Left renal cortex interstitium (tissue), 4 donors: ENCODE measurements at regions not wholly inside any gene's neighbourhood (a gene's known extent, or its start where the extent isn't known, plus 50 kb on each side); places are given as distances from the start of the nearest gene placed in this dataset.
"Not testable (repeated sequence)": the region's sequence is repeated elsewhere in the genome, so short reads cannot be mapped to it uniquely, and the experiment has no call there.

Experiments used
- DNase-seq, 4 donors: peaks; one replicate each; pipeline ENCODE4 v3.0.0-alpha.2; 2013; ENCODE audit warnings: low read depth in 4 of 4, low spot score in 2 of 4, missing footprints in 1 of 4

DNA sequence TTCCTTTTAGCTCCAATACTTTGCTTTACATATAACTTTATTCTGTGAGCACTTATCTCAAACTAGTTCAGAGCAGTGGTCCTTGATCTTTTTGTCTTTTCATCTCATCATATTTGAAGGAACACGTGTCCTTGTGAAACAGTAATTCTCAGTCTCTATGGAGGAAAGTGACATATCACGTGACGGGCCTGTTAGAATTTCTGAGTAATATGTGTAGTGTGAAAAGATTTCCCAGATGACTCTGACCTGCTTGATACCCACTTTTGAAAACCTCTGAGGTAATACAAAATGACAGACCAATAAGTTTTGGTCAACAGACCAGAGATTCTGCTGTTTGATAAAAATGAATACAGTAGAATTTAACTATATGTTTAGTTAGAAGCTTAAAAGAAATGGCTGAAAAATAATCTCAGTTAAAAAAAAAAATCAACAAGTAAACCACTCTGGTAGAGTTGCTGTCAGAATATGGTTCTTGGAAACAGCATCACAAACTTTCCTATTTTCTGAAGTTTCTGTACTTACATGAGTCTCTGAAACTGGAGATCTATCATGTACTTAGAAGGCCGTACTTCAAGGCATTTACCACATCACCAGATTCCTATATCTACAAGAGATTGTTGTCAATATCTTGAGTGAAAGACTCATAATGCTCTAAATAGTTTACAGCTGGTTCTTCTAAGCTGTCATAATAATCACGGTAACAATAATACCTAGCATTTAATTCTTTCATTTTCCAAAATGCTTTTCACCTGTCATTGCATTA is 590.2 kb upstream of the TBL1XR1 start:
- DNase-seq: no peak

DNA sequence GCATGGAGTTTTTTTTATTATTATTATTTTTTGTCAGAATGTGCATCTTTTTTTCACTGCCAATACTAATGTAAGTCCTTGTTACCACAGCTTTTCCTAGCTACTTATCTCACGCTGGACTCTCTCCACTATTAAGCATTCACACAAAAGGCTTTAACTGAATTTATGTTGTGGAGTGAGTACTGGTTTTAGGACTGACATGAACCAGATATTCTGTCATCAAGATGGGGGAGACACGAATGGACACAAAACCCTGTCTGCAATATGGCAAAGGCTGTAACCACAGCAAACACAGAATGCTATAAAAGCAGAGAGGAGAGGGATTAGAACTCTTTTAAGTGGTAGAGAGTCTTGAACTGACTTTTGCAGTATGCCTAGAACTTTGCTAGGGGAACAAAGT is 592.2 kb upstream of the TBL1XR1 start:
- DNase-seq: no peak

DNA sequence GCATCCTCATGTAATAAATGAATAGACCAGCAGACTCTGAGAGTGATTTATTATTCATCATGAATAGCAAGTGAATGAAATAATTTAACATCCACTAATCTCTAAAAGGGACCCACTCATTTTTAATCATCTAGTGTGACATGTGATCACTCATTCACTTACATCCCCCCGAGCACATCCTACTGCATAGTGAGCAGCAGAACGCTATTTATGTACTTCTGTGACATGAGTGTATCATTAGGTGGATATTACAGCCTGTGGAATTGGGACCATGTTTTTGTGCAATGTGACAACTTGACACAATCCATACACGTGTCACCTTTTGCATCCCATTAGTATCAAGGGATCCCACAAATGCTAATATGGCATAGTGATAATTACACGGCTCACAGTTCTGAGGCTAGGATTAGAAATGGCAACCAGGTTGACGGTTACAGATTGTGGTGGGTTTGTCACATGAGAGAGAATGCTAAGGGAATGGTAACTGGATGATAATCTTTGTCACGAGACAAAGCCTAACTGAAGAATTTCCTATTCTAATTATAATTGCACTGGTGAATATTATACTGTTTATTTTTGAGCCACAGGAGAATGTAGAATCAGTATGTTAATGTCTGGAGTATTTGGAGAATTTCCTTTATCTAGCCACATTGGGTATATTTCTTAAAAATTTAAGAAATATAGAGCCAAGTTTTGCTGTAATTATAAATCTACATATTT is 595.2 kb upstream of the TBL1XR1 start:
- DNase-seq: no peak

DNA sequence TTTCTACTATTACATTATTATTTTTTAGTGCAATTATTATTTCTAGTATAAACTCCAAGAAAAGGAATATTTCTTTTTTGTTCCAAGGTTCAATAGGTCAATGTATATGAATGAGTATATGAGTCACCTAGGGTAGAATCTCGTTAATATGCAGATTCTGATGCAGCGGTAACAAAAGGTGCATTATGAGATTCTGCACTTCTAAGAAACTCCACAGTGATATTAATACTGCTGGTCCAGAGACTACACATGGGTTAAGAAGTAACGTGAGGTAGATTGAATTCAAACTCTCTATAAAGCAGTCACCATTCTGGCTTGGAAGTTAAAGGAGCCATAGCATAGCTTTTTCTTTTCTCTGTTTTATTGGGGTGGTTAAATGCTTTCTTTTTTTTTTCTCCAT is 596.2 kb upstream of the TBL1XR1 start:
- no peak for DNase-seq

DNA sequence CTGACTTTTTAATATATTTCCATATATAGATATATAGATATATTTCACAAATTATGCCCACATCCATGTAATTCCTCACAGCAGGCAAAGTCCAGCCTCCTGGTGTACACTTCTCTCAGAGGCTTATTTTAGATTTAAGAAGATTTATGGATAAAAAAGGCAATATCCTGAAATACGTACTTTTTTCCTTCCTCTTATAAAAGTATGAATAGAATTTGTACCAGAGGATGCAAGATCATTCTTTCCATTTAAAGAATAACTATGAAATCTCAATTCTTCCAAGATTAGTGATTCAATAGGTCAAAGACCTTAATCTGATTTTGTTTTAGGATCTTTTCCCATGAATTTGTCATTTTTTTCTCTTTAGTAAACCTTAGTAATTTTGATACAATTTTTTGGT is 597.9 kb upstream of the TBL1XR1 start:
- no peak for DNase-seq

DNA sequence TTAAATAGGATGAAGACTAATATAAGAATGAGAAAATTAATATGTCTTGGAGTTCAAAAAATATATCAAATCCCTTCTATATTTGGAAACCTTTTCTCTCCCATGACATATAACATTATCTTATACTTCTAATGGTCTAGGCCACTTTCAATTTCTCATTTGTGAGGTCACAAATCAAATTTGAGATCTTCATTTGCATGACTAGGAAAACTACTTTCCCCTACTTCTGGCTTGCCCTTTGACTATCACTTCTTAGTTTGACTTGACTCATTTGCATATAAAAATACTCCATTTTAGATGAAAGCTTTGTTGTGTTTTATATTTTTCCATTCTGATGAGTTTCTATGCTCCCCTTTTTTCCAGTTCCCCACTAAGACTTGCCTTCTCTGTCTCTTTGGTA is 598.6 kb upstream of the TBL1XR1 start:
- no peak for DNase-seq

DNA sequence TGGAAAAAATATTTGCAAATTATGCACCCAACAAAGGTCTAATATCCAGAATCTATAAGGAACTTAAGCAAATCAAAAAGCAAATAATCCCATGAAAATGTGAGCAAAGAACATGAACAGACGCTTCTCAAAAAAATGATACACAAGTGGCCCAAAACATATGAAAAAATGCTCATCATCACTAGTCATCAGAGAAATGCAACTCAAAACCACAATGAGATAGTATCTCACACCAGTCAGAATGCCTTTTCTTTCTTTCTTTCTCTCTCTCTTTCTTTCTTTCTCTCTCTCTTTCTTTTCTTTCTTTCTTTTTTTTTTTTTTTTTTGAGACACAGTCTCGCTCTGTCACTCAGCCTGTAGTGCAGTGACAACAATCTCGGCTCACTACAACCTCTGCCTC is 602.9 kb upstream of the TBL1XR1 start:
- not testable (repeated sequence) for DNase-seq

DNA sequence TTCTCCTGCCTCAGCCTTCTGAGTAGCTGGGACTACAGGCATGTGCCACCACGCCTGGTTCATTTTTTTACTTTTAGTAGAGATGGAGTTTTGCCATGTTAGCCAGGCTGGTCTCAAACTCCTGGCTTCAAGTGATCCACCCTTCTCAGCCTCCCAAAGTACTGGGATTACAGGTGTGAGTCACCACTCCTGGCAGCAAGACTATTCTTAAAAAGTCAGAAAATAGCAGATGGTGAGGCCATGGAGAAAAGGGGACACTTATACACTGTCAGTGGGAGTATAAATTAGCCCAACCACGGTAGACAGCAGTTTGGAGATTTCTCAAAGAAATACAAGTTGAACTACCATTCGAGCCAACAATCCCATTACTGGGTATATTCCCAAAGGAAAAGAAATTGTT is 603.3 kb upstream of the TBL1XR1 start:
- no peak for DNase-seq

DNA sequence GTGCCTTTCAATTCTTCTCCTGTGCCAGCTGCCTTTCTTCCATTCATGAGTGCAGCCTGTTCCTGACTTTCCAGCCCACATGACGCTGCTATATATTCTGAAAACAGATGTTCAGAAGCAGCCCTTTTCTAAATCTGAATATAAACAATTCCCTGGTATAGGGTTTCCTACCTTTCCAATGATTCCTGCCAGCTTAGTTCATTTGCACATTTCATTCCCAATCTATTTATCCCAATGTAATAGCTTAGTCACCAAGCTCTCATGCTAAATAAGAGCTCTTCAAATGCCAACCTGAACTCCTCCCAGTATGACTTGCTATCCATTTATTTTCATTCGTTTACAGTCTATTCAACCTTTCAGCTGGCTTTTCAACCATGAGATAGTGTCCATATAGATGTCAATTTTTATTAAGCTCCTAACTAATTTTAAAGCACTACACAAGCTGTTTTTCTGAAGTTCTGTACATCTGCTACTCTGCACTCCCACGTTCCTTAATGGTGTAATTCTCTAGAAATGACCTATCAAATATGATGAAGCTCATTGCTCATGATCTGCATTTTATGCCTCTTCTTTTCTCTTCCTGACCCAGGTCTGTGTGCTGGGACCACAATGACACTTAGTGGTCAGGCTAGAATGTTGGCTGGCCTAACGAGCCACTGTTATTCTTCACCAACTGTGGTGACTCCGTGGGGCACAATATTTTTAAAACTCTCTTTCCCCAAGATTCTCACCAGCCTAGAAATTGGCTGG is 605.0 kb upstream of the TBL1XR1 start:
- DNase-seq: no peak

DNA sequence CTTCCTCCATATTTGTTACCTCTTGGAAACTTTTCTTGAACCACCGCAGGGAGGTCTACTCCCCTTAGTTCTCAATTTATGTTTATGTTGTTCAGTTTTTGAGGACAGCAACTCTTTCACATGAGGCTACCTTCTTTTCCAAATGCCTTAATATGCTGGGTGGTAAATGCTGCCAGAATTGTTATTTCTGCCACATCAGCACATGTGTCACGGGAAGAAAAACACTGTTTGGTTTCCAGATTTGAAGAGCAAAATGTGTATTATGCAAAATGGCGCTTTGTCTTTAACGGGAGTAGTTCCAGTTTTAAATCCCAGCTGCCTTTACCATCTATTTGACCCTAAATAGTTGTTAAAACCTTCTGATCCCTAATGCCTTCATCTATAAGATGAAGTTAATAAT is 606.2 kb upstream of the TBL1XR1 start:
- DNase-seq: no peak

DNA sequence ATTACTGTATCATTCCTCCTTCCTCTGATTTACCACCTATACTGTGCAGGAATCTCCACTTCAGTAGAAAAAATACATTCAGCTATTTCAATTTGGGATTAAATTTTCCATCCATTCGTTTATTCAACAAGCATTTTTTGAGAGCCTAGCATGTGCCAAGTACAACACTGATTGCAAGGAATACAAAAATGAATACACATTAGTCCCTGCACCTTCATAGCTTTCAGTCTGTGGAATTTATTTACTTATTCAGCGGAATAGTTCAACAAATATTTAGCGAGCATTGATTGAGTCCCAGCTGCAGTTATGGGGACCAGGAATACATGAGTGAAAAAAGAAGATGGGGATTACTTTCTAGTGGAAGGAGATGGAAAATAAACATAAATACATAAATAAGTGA is 606.8 kb upstream of the TBL1XR1 start:
- no peak for DNase-seq

DNA sequence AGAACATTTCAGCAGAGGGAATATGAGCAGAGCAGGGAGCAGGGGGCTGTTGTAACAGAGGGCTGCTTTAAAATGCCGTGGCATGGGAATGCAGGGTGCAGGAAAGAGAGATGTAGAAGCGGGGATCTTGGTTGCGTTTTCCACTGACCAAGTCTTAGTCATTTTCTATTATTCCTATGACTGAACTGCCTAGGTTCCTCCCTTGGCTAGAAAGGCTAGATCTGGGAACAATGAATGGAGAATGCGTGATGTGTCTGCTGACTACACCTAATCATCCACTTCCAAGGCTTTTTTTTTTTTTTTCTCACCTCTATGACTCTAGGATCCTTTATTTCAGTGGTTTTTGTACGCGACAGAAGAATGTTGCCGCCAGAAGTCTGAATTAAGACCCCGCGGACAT is 607.4 kb upstream of the TBL1XR1 start:
- no peak for DNase-seq

DNA sequence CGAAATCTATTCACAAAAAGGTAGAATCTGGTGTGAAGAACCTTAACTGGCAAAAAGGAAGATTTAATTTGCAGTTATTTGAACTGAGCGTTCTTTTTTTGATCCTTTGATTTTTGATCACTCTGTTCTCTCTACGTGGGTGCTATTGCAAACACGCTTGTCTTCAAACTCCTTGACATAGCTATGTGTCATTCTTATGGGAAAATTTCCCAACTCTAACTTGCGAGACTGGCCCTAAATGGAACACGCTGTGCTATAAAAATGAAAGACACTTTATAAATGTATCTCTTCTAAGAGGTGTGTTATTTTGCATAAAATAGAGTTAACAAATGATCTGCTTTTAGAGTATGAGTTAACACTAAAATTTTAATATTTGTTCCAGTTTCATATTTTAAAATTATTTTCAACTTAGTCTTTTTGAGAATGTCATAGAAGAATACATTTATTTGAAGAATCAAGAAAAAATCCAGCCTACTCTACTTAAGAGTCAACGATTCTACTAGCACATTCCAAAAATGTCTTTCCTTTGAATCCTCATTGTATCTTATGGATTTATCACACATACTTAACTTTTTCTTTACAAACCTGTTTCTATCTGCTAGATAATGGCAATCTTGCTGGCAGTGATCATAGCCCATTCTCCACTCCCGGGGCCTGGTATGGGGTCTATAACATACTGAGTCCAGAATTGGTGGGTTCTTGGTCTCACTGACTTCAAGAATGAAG is 610.0 kb upstream of the TBL1XR1 start:
- DNase-seq: no peak

DNA sequence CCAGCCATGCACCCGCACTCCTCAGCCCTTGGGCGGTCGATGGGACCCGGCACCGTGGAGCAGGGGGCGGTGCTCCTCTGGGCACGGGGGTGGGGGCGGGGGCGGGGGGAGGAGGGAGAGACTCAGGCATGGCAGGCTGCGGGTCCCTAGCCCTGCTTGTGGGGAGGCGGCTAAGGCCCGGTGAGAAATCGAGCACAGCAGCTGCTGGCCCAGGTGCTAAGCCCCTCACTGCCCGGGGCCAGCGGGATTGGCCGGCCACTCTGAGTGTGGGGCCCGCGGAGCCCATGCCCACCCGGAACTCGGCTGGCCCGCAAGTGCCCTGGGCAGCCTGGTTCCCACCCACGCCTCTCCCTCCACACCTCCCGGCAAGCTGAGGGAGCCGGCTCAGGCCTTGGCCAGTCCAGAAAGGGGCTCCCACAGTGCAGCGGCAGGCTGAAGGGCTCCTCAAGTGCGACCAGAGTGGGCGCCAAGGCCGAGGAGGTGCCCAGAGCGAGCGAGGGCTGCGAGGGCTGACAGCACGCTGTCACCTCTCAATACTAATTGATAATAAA is 611.7 kb upstream of the TBL1XR1 start:
- DNase-seq: not testable (repeated sequence)

DNA sequence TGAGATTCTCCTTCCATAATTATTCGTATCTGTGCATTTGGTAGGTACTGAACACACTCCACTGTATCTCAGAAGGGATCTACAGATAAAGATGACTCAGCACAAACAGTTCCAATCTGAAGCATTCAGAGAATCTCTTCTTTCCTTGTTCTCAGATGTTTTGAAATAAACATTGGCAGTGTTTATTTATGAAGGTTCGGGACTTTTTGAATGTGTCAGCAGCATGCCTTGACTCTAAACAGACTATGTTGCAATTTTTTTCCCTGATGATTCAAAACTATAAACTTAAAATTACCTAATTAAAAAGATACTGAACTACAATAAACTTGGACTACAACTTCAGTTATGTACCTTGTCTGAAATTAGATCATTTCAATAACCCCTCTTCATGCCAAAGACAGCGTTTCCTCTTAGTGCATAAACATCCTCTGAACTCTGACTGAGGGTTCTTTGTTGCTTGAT is 612.9 kb upstream of the TBL1XR1 start:
- no peak for DNase-seq

DNA sequence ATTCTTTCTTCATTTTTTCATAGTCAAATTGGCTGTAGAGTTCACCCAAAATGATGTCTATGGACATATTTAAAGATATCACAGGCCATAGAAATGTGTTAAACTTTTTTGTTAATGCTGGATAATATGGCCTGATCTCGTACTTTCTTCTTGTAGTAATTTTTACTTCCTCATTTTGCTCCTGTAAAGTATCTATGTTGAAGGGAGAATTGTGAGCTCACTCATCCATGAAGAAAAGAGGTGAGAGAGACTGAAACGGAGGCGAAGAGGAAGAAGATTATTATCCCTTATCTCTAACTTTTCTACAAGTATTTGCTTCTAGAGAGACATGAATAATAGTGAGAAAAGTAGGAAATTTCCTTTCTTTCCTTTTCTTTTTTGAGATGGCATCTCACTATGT is 613.8 kb upstream of the TBL1XR1 start:
- DNase-seq: no peak

DNA sequence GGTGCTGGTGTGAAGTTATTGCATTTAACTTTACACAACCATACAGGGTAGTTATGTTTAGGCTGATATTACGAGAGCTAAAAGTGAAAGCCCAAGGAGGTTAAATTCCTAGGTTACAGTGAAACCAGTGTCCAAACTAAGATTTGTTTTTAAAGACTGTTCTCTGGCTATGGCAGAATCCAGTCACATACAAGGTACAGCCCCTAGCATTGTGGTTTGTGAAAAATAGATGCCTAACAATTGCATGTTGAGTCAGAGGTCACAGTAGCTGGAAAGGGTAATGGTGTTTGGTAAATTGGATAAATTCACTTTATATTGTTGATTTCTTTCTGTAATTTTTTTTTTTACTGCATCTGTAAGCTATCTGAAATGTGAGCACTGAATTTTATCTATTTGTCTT is 614.6 kb upstream of the TBL1XR1 start:
- DNase-seq: no peak

DNA sequence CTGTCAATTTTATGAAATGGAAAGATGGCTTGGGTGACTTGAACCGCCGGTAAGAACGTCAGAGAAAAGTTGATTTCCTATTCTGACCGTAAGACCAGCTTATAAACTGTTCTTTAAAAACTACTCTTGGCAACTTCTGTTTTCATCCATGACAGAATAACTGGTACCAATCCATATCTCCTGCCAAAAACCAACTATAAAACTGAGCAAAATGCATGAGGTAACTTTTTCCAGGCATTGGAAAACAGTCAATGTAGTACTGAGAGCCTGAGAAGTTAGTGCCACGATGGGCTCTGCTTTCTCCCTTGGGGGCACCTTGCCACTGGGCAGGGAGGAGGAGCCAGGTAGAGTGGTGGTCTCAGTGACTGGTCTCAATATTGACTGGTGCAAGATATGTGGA is 615.2 kb upstream of the TBL1XR1 start:
- no peak for DNase-seq

DNA sequence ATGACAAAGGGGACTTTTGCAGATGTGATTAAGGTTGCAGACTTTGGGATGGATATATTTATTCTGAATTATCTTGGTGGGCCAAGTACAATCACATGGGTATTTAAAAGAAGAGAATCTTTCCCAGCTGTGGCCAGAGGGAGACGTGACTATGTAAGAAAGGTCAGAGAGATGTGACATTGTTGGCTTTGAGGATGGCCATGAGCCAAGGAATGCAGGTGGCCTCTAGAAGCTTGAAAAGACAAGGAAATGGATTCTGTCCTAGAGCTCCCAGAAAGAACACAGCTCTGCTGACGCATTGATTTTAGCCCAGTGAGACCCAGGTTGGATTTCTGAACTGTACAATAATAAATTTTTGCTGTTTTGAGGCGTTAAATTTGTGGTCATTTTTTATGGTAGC is 616.0 kb upstream of the TBL1XR1 start:
- no peak for DNase-seq

DNA sequence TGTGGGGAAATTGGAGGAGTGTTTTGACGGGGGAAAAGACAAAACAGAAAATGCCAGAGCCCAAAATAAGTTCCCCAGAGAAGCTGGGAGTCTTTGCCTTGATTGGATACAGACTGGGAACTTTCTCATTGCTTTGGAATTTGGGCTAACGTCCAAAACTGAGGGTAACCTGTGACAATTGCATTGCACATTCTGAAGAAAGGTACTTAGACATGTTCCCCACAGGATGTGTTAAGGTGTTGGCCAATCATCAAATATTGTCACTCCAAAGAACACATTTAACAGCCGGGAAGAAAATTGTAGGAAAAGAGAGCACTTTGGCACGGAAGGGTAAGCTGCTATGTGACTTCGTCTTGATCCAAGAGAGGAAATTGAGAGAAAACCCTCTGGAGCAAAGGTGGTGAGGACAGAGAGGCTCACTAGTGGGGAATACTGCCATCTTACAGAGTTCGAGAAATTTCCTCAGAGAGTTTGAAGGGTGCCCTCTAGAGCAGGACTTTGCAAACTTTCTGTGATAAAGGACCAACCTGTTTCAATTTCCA is 619.5 kb upstream of the TBL1XR1 start:
- no peak for DNase-seq
